Stimulated activated CD8-positive, alpha-beta memory T cell treated with anti-CD3 and anti-CD28 coated beads, Interleukin-7, amount 100 ng/mL, for 48 hours (primary cell): ENCODE measurements at regions not wholly inside any gene's neighbourhood (a gene's known extent, or its start where the extent isn't known, plus 50 kb on each side); places are given as distances from the start of the nearest gene placed in this dataset.
"Not testable (repeated sequence)": the region's sequence is repeated elsewhere in the genome, so short reads cannot be mapped to it uniquely, and the experiment has no call there.

ENCODE experiments used
- DNase-seq, 2 donors: peaks; one replicate each; pipeline ENCODE4 v3.0.0-alpha.2; 2020; ENCODE audit warnings: low read depth in 1 of 2; ENCODE audit errors: extremely low read depth in 1 of 2

DNA sequence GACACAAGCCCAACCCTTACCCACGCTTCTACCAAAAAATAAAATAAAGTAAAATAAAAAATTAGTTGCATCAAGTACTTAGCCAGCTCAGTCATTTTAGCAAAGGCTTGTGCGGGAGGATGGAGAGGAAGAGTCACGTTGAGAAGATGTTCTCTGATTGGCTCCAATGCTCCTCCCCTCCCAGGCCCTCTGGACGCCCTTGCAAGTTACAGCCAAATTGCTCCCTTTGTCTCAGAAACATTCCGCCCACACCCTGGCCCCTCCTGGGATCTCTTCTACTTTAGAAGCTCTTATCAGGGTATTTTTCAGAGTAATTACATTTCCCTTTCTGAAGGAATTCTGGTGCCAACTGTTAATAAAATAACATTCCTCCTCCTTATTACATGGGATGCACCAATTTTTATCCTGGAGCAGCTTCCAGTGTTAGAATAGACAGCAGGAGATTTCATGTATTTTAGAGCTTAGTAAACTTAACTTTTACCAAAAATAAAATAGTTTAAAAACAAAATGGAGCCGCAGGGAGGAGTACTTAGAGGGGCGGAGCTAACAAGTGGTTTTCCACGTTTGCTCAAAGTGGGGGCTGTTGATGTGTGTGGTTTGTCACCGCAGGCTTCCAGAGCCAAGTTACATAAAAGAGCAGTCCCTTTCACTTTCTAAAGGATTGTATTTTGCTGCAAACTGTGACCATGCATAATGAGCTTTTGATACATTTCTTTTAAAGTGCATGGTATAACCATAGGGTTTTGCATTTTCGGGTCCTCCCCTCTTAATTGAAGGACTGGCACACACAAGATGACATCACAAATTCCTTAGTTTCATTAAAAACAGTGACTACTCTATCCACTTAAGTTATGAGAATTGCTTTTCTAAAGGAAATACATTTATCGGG, 71.7 kb upstream of the RAP1B start:
- peak; percentile 23 to 37 for DNase-seq

DNA sequence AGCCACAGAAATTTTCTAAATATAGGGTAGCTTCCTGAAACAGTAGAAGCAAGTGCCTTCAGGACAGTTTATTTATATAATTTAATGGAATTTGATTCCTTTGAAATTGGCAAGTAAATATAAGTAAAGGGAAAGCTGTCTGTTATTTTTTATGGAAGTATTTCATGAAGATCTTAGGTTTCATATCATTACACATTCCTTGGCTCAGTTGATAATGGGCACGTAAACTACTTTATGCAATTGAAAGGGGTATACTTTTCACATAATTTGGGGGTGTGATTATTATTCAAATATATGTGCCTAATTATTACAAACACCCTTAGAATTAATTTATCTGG, 71.1 kb upstream of the RAP1B start:
- DNase-seq, result no peak

DNA sequence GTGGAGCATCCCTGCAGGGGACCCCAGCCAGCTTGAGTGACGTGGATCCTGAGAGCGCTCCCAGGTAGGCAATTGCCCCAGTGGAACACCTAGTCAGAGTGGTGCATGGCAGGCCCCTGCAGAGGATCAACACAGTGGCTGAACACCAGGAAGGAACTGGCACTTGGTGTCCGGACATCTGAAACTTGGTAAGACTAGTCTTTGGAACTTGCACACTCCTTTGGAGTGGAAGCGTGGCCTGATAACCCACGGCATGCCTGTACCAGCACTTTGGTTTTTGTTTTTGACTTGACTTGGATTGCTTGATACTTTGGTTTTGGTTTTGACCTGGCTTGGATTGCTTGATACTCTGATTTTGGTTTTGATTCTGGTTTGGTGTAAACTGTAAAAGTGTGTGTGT, 69.9 kb upstream of the RAP1B start:
- not testable (repeated sequence) for DNase-seq

DNA sequence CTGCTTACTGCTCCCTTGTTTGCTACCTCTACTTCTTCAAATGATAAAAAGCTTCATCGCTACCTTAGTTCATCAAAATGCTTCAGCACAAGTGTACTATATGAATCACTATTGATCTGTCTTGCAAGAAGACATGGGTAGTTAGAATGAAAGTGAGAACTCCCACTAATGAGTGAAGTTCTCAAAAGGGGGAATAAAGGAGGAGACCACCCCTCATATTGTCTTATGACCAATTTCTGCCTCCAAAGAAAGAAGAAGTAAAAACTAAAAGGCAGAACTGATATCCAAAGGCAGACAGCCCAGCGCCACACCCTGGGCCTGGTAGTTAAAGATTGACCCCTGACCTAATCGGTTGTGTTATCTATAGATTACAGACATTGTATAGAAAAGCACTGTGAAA, 63.4 kb upstream of the RAP1B start:
- DNase-seq, result not testable (repeated sequence)

DNA sequence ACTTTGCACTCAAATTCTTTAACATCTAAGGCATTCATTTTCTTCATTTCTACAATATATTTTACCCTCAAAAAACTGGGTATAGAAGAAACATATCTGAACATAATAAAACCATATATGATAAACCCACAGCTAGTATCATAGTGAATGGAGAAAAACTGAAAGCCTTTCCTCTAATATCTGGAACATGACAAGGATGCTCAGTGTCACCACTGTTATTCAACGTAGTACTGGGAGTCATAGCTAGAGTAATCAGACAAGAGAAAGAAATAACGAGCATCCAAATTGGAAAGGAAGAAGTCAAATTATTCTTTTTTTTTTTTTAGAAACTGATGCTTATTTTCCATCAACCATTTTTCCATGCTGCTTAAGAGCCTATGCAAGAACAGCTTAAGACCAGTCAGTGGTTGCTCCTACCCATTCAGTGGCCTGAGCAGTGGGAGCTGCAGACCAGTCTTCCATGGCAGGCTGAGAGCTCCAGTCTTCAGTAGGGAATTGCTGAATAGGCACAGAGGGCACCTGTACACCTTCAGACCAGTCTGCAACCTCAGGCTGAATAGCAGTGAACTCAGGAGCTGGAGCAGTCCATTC, 58.0 kb upstream of the RAP1B start:
- DNase-seq, result not testable (repeated sequence)

DNA sequence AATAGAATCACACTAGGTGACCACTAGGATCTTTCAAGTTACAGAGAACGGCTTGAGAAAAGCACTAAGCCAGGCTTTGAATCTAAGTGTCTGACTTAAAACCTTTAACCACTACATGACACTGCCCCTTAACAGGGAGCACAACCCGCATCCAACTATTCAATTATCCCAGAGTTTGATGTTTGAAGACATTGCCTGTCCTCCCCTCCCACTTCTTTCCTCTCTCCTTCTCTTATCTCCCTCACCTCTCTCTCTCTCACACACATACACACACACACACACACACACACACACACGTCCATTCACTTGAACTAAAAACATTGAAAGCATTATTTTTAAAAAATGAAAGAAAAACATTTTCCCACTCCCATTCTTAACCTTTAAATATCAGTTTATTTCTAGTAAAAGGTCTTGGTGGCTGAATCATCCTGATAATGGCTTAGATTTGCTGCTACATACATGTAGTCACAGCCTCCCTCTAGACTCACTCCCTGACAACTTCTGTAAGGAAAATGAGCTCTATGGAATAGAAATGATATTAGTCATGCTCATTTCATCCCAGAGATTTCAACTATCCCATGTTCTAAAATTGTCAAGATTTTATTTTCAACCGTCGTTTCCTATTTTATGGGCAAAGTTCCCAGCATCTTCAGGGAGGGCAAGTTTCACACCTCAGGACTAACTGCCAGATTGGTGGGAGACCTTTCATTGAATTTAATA, 53.5 kb upstream of the RAP1B start:
- DNase-seq, result no peak

DNA sequence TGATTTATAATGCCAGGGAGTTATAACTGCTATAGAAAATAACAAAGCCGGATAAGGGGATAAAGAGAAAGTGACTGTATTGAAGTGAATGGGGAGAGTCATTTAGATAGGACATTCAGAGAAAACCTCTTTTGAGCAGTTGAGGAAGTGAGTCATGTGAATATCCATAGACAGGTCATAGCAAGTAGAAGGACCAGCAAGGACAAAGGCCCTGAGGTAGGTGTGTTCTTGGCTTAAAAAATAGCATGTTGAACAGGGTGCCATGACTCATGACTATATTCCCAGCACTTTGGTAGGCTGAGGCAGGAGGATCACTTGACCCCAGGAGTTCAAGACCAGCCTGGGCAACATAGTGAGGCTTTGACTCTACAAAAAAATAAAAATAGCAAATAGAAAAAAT, 51.5 kb upstream of the RAP1B start:
- no peak for DNase-seq

DNA sequence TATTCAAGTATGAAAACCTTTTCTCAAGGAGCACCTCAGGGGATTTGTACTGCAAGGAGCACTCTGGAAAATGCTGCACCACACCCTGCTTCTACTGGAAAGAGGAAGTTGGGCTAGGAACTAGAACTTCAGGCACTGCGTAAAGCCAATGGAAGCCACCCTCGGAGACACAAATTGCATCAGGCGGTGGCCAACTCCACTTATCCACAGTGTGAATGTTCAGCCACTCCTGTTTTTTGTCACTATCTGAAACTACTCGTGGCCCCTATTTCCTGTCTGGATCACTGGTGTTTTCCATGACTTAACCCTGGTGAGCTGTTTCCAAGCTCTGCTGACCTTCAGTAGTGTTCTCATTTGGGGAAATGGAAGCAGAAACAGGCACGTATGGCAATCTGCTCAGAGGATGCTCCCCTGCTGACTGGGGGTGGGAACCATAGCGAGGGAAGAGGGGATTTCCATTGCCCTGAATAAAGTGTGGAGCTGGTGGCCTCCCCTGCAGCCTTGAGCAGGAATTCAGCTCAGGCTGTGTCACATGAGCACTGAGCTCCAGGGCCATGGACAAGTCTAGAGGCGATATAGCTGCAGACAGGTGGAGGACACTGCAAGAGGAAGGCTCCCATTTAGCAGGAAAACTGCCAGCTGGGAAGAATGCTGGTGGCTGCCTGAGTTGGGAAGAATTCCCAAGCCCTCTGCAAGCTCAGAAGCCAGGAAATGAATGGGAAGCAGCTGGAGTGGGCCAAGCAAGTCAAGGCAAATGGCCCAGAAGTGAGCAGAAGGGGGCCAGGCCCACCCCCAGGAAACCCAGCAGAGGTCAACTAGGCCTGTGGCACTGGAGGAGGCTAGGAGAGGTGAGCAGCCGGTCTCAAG, 50.5 kb upstream of the RAP1B start:
- no peak for DNase-seq

DNA sequence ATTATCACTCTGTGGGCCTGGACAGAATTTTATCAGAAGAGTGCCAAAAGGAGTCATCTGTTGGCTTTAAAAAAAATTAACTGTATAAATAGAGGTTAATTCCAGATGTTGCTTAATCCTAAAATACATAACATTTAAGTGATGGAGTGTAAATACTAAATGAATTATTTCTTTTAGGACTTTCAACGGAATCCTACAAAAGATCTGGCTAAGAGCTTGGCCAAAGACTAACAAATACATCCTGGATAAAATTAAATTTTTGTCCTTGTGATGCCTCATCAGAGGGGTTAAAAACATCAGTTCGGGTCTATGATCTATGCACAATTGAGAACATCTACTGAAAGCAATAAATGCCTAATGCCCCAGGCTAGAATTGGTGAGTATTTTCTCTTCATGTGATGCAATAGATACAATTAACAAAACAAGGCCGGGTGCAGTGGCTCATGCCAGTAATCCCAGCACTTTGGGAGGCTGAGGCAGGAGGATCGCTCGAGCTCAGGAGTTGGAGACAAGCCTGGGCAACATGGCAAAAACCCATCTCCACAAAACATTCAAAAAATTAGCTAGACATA, 49.8 kb upstream of the RAP1B start:
- DNase-seq, result no peak
